HEK293T (cell line): ENCODE measurements at regions not wholly inside any gene's neighbourhood (a gene's known extent, or its start where the extent isn't known, plus 50 kb on each side); places are given as distances from the start of the nearest gene placed in this dataset.

Experiments used
- BHLHE40 ChIP-seq: fragments of 450-650 bp; IDR thresholded peaks from 2 replicates; pipeline ENCODE4 v1.6.1; 2016; ENCODE audit warnings: mild to moderate bottlenecking, moderate library complexity, borderline replicate concordance
- ELF4 ChIP-seq: fragments of 450-650 bp; IDR thresholded peaks from 2 replicates; pipeline ENCODE4 v1.6.1; 2017; ENCODE audit warnings: antibody characterized with exemption
- FOXA1 ChIP-seq: fragments of 450-650 bp; IDR thresholded peaks from 2 replicates; pipeline ENCODE4 v1.6.1; 2016; ENCODE audit warnings: mild to moderate bottlenecking
- FOXM1 ChIP-seq: fragments of 450-650 bp; IDR thresholded peaks from 2 replicates; pipeline ENCODE4 v1.6.1; 2017; ENCODE audit warnings: mild to moderate bottlenecking, borderline replicate concordance
- HDGF ChIP-seq: fragments of 450-650 bp; IDR thresholded peaks from 2 replicates; pipeline ENCODE4 v1.6.1; 2017; ENCODE audit warnings: antibody characterized with exemption, borderline replicate concordance
- NFRKB ChIP-seq: fragments of 450-650 bp; IDR thresholded peaks from 2 replicates; pipeline ENCODE4 v1.6.1; 2016; ENCODE audit warnings: mild to moderate bottlenecking, moderate library complexity
- SP1 ChIP-seq: fragments of 450-650 bp; IDR thresholded peaks from 2 replicates; pipeline ENCODE4 v1.6.1; 2017
- SUZ12 ChIP-seq: fragments of 450-650 bp; IDR thresholded peaks from 2 replicates; pipeline ENCODE4 v1.6.1; 2016; ENCODE audit warnings: mild to moderate bottlenecking
- TARDBP ChIP-seq: fragments of 450-650 bp; IDR thresholded peaks from 2 replicates; pipeline ENCODE4 v1.6.1; 2016
- ZNF384 ChIP-seq: fragments of 450-650 bp; IDR thresholded peaks from 2 replicates; pipeline ENCODE4 v1.6.1; 2016

- TF ChIP-seq FOXM1 (no peak), ZNF384 (no peak), NFRKB (no peak), HDGF (no peak), SUZ12 (no peak), SP1 (no peak), BHLHE40 (no peak), ELF4 (no peak), TARDBP (no peak), FOXA1 (no peak)
Measured at GRCh38 chr1:187665483-187665882, 836.7 kb downstream of the PLA2G4A start.
